Mesendoderm (in vitro differentiated cells): ENCODE measurements at regions not wholly inside any gene's neighbourhood (a gene's known extent, or its start where the extent isn't known, plus 50 kb on each side); places are given as distances from the start of the nearest gene placed in this dataset.
A peak's percentile ranks its signal among the peaks of the same experiment; 100 is the strongest.

Source experiments
- DNase-seq: peaks from one replicate; pipeline ENCODE4 v3.0.0; 2013
- H2AK5ac ChIP-seq: 2 replicates; pipeline ENCODE4 v1.6.1; 2013; ENCODE audit warnings: low read length, inconsistent platforms
- H2BK120ac ChIP-seq: 2 replicates; pipeline ENCODE4 v1.6.1; 2013; ENCODE audit warnings: low read depth, mild to moderate bottlenecking, low read length, moderate library complexity, mixed read lengths
- H2BK15ac ChIP-seq: replicated peaks from 2 replicates; pipeline ENCODE4 v1.6.1; 2013; ENCODE audit warnings: low read depth, mild to moderate bottlenecking, moderate library complexity
- H2BK5ac ChIP-seq: 2 replicates; pipeline ENCODE4 v1.6.1; 2013; ENCODE audit warnings: low read length, inconsistent platforms
- H3K18ac ChIP-seq: 2 replicates; pipeline ENCODE4 v1.6.1; 2013; ENCODE audit warnings: mild to moderate bottlenecking, low read length, mixed read lengths
- H3K23ac ChIP-seq: one replicate; pipeline ENCODE4 v1.6.1; 2013; ENCODE audit warnings: low read length
- H3K27ac ChIP-seq: 2 replicates; pipeline ENCODE4 v1.5.1; 2013; ENCODE audit warnings: low read depth, mild to moderate bottlenecking, inconsistent platforms, low read length, moderate library complexity
- H3K27me3 ChIP-seq: 2 replicates; pipeline ENCODE4 v1.6.1; 2013; ENCODE audit warnings: low read length, control low read depth, mild to moderate bottlenecking, inconsistent platforms; ENCODE audit not compliant: insufficient read depth, poor library complexity
- H3K36me3 ChIP-seq: 2 replicates; pipeline ENCODE4 v1.6.1; 2013; ENCODE audit warnings: low read length, inconsistent platforms; ENCODE audit not compliant: control insufficient read depth, insufficient read depth
- H3K4ac ChIP-seq: one replicate; pipeline ENCODE4 v1.6.1; 2013; ENCODE audit warnings: low read depth, mild to moderate bottlenecking, low read length, moderate library complexity
- H3K4me1 ChIP-seq: 2 replicates; pipeline ENCODE4 v1.6.1; 2013; ENCODE audit warnings: low read depth, low read length, inconsistent platforms; ENCODE audit not compliant: control insufficient read depth
- H3K4me2 ChIP-seq: 2 replicates; pipeline ENCODE4 v1.6.1; 2013; ENCODE audit warnings: low read length
- H3K4me3 ChIP-seq: 2 replicates; pipeline ENCODE4 v1.5.1; 2013; ENCODE audit warnings: mild to moderate bottlenecking, low read length
- H3K56ac ChIP-seq: one replicate; pipeline ENCODE4 v1.6.1; 2013; ENCODE audit warnings: low read length
- H3K79me1 ChIP-seq: 2 replicates; pipeline ENCODE4 v1.6.1; 2013; ENCODE audit warnings: low read length, inconsistent platforms
- H3K79me2 ChIP-seq: 2 replicates; pipeline ENCODE4 v1.6.1; 2013; ENCODE audit warnings: mild to moderate bottlenecking, low read length; ENCODE audit not compliant: control insufficient read depth, insufficient read depth
- H3K9ac ChIP-seq: 2 replicates; pipeline ENCODE4 v1.6.1; 2013; ENCODE audit warnings: low read length, inconsistent platforms
- H4K5ac ChIP-seq: one replicate; pipeline ENCODE4 v1.6.1; 2013; ENCODE audit warnings: low read length
- H4K8ac ChIP-seq: one replicate; pipeline ENCODE4 v1.6.1; 2013; ENCODE audit warnings: low read depth, mild to moderate bottlenecking, control low read depth, low read length, moderate library complexity
- WGBS: extraction: QIAGEN DNeasy Blood & Tissue Kit; methylation state at CpG from one replicate; pipeline ENCODE4 v1.1.7; 2013; ENCODE audit warnings: low lambda C conversion rate, missing lambda C conversion rate; ENCODE audit not compliant: insufficient coverage; ENCODE audit errors: extremely low coverage; 5-methylcytosine and 5-hydroxymethylcytosine counted together

DNA sequence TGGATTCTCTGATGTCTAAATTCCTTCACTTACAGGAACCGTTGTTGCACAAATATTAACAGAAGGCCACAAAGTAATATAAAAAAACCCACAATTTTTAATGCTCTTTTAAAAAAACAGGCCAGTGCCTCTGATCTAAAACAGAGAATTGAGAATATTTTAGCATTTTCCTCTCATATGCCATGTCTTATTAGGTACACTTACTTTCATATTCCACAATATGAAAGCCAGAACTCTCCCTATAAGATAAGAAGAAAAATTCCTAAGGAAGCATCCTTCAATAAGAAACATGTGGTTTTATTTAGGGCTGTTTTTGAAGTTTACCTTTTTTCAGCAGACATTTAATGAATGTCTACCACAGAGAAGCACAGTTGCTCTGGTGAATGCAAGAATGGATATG is 214.5 kb downstream of the FAT3 start:
- Histone ChIP-seq H4K8ac (no peak overlapping the region), H3K79me1 (peaks cover 3% of the 10 kb centered on the region), H3K27me3 (no peaks in the 10 kb centered on the region), H3K4ac (no peak overlapping the region), H2BK120ac (no peak overlapping the region), H3K23ac (no peak overlapping the region), H3K9ac (no peak overlapping the region), H2BK15ac (no peak overlapping the region), H3K36me3 (no peaks in the 10 kb centered on the region), H3K56ac (no peak overlapping the region), H2AK5ac (no peak overlapping the region), H4K5ac (no peak overlapping the region), H3K4me1 (peaks cover 8% of the 10 kb centered on the region), H3K79me2 (no peaks in the 10 kb centered on the region), H3K27ac (no peak overlapping the region), H3K18ac (no peak overlapping the region), H2BK5ac (no peak overlapping the region), H3K4me2 (no peak overlapping the region), H3K4me3 (no peak overlapping the region)
- no CpG with 5 or more reads among the region's 1 CpG for WGBS
- DNase-seq = no peak

- no peak overlapping the region for H3K4me3 ChIP-seq
- H3K4me2 ChIP-seq = no peak overlapping the region
- peak; percentile 83 for DNase-seq
- no peak overlapping the region for H4K5ac ChIP-seq
- no peaks in the 10 kb centered on the region for H3K36me3 ChIP-seq
- no peak overlapping the region for H3K27ac ChIP-seq
- H2BK120ac ChIP-seq = no peak overlapping the region
- no peak overlapping the region for H3K18ac ChIP-seq
- no CpG with 5 or more reads among the region's 4 CpGs for WGBS
- no peak overlapping the region for H3K23ac ChIP-seq
- H3K27me3 ChIP-seq = no peaks in the 10 kb centered on the region
- no peak overlapping the region for H2BK5ac ChIP-seq
- H4K8ac ChIP-seq = no peak overlapping the region
- no peak overlapping the region for H3K9ac ChIP-seq
- no peak overlapping the region for H2AK5ac ChIP-seq
- no peaks in the 10 kb centered on the region for H3K79me2 ChIP-seq
- no peak overlapping the region for H3K4ac ChIP-seq
- H3K56ac ChIP-seq = no peak overlapping the region
- no peaks in the 10 kb centered on the region for H3K79me1 ChIP-seq
- H3K4me1 ChIP-seq = peaks cover 14% of the 10 kb centered on the region
- H2BK15ac ChIP-seq = no peak overlapping the region
These were observed 216.3 kb downstream of the FAT3 start for GRCh38 chr11:92440701-92441442.

DNA sequence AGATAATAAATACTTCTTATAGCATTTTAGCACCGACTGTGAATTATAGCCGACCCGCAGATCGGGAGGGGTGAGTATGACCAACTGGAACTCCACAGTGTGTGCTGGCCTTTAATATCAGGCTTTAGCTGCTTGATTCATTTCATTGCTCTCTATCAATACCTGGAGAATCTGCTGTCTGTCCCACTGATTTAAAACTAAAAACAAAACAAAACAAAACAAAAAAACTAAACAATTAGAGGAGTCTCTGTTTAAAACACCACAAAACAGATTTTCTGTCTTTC is 216.8 kb downstream of the FAT3 start:
- Histone ChIP-seq H3K23ac (no peak overlapping the region), H3K79me1 (no peaks in the 10 kb centered on the region), H4K8ac (no peak overlapping the region), H2AK5ac (no peak overlapping the region), H2BK5ac (no peak overlapping the region), H3K4ac (no peak overlapping the region), H3K27ac (no peak overlapping the region), H3K4me1 (peaks cover 16% of the 10 kb centered on the region), H2BK120ac (peak overlapping the region; percentile 21), H3K4me3 (no peak overlapping the region), H4K5ac (no peak overlapping the region), H3K9ac (no peak overlapping the region), H3K36me3 (no peaks in the 10 kb centered on the region), H2BK15ac (no peak overlapping the region), H3K18ac (no peak overlapping the region), H3K79me2 (no peaks in the 10 kb centered on the region), H3K27me3 (no peaks in the 10 kb centered on the region), H3K4me2 (no peak overlapping the region), H3K56ac (no peak overlapping the region)
- whole genome bisulfite sequencing = no CpG with 5 or more reads among the region's 4 CpGs
- no peak for DNase-seq

DNA sequence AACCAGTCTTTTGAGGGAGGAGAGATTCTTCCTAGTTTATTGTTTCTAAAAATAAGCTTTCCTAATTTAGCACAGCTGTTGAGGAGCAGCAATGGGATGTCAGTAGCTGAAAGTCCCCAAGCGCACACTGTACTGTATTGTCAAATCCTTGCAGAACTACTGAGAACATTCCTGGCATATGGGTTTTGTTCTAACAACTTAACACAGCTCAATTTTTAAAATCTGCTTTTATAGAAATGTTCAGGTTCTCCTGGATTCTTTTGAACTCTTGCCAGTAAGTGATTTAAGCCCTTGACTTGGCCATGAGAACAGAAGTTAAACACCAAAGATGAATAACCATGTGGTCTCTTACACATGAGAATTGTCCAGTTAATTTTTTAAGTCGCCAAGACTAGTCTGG is 218.6 kb downstream of the FAT3 start:
- Histone ChIP-seq H3K27me3 (no peaks in the 10 kb centered on the region), H3K4me1 (peaks cover 18% of the 10 kb centered on the region), H3K18ac (no peak overlapping the region), H2AK5ac (no peak overlapping the region), H2BK15ac (no peak overlapping the region), H3K56ac (no peak overlapping the region), H4K5ac (no peak overlapping the region), H3K4ac (no peak overlapping the region), H4K8ac (no peak overlapping the region), H3K4me3 (no peak overlapping the region), H2BK5ac (no peak overlapping the region), H2BK120ac (no peak overlapping the region), H3K79me2 (no peaks in the 10 kb centered on the region), H3K79me1 (no peaks in the 10 kb centered on the region), H3K23ac (no peak overlapping the region), H3K9ac (no peak overlapping the region), H3K4me2 (no peak overlapping the region), H3K36me3 (no peaks in the 10 kb centered on the region), H3K27ac (no peak overlapping the region)
- WGBS = no CpG with 5 or more reads among the region's 2 CpGs
- no peak for DNase-seq

- Histone ChIP-seq H4K8ac (no peak overlapping the region), H4K5ac (no peak overlapping the region), H3K36me3 (no peaks in the 10 kb centered on the region), H2AK5ac (no peak overlapping the region), H3K4ac (no peak overlapping the region), H3K4me2 (no peak overlapping the region), H3K18ac (no peak overlapping the region), H3K4me1 (peaks cover 10% of the 10 kb centered on the region), H3K4me3 (no peak overlapping the region), H3K79me1 (peaks cover 5% of the 10 kb centered on the region), H2BK120ac (no peak overlapping the region), H3K27ac (no peak overlapping the region), H3K56ac (no peak overlapping the region), H2BK15ac (no peak overlapping the region), H3K9ac (no peak overlapping the region), H3K27me3 (no peaks in the 10 kb centered on the region), H3K79me2 (peaks cover 2% of the 10 kb centered on the region), H2BK5ac (no peak overlapping the region), H3K23ac (no peak overlapping the region)
- WGBS = no CpG with 5 or more reads among the region's 3 CpGs
- no peak for DNase-seq
These were observed 223.0 kb downstream of the FAT3 start for GRCh38 chr11:92447586-92447985.

DNA sequence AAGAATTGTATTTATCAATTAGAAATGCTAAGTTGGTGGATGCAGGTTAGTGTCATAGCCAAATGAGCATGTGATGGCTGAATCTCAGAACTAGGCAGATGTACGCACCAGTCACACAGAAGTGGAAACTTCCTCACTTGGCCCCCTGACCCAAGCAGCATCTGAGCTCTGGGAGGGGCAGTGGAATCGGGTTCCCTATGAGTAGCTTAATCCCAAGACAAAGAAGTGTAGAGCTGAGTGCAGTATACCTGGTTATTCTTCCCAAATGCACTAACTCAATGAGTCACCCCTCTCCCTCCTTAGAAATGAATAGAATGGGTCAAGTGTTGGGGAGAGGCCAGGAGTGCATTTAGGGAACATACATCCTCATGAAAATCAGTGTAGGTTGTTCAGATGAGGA is 224.6 kb downstream of the FAT3 start:
- no peaks in the 10 kb centered on the region for H3K36me3 ChIP-seq
- H3K27ac ChIP-seq = no peak overlapping the region
- H3K79me1 ChIP-seq = peaks cover 5% of the 10 kb centered on the region

More for the DNA sequence above, 224.6 kb downstream of the FAT3 start:
- Histone ChIP-seq H3K27me3 (no peaks in the 10 kb centered on the region), H3K4me1 (peaks cover 10% of the 10 kb centered on the region), H3K18ac (no peak overlapping the region), H3K4me2 (no peak overlapping the region), H3K9ac (no peak overlapping the region), H3K56ac (no peak overlapping the region), H2BK120ac (no peak overlapping the region), H3K4me3 (no peak overlapping the region), H2BK5ac (no peak overlapping the region), H2AK5ac (no peak overlapping the region), H3K4ac (no peak overlapping the region), H4K5ac (no peak overlapping the region), H2BK15ac (no peak overlapping the region), H4K8ac (no peak overlapping the region), H3K79me2 (peaks cover 2% of the 10 kb centered on the region), H3K23ac (no peak overlapping the region)
- no CpG with 5 or more reads among the region's 2 CpGs for WGBS
- no peak for DNase-seq
